A549 (cell line): ENCODE measurements at regions not wholly inside any gene's neighbourhood (a gene's known extent, or its start where the extent isn't known, plus 50 kb on each side); places are given as distances from the start of the nearest gene placed in this dataset.

ENCODE experiments used
- CHD2 ChIP-seq: fragments of 150-350 bp; IDR thresholded peaks from 2 replicates; pipeline ENCODE4 v1.6.1; 2014; ENCODE audit warnings: low read length; ENCODE audit not compliant: partially characterized antibody
- JUN ChIP-seq, 2 experiments: fragments of >200 bp; sonication (Bioruptor Twin); formaldehyde crosslinking; IDR thresholded peaks; 2 replicates in 1 of 2; 3 replicates in 1 of 2; pipeline ENCODE4 v1.6.1; 2016 to 2017

DNA sequence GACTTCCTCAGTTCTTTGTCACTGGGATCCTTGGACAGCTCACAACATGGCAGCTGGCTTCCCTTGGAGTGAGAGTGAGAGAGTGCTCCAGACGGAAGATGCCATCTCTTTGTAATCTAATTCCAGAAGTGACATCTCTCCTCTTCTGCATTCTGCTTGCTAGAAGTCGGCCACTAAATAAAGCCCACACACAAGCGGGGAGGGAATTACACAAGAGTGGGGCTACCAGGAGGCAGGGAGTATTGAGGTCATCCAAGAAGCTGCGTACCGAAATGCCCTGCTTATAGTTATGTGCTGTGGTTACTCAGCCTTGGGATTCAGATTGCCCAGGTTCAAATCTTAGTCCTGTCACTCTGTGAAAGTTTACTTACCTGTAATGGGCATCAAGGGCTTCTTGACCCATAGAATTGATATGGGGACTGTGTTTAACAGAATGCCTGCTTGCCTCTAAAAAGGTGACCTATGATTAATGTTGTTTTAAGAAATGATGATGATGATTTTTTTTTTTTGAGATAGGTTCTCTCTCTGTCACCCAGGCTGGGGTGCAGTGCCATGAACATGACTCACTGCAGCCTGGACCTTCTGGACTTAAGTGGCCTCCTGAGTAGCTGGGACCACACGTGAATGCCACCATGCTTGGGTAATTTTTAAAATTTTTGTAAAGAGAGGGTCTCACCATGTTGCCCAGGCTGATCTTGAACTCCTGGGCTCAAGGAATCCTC is 120.9 kb upstream of the HS3ST2 start:
- TF ChIP-seq JUN (IDR thresholded peaks at IDR 0.05) (no peak), CHD2 (no peak)
